Peyer's patch (tissue), 4 donors: ENCODE measurements at regions not wholly inside any gene's neighbourhood (a gene's known extent, or its start where the extent isn't known, plus 50 kb on each side); places are given as distances from the start of the nearest gene placed in this dataset.

ENCODE experiments used
- DNase-seq, 3 donors: peaks; one replicate each; pipeline ENCODE4 v3.0.0-alpha.2; 2017 to 2019
- H3K27ac ChIP-seq, 4 donors: fragments of 200-600 bp; sonication (generic); one replicate each; pipeline ENCODE4 v1.5.1; 2016 to 2019
- H3K27me3 ChIP-seq, 2 donors: fragments of 200-600 bp; sonication (generic); one replicate each; pipeline ENCODE4 v1.5.1; 2019
- H3K36me3 ChIP-seq, 3 donors: fragments of 200-600 bp; sonication (generic); one replicate each; pipeline ENCODE4 v1.5.1; 2016 to 2019
- H3K4me1 ChIP-seq, 4 donors: fragments of 200-600 bp; sonication (generic); one replicate each; pipeline ENCODE4 v1.5.1; 2016 to 2019
- H3K4me3 ChIP-seq, 4 donors: fragments of 200-600 bp; sonication (generic); 1 replicate in 3 of 4; 2 replicates in 1 of 4; pipeline ENCODE4 v1.5.1; 2016 to 2019; ENCODE audit warnings: mild to moderate bottlenecking in 1 of 4
- H3K9me3 ChIP-seq, 4 donors: fragments of 200-600 bp; sonication (generic); one replicate each; pipeline ENCODE4 v1.5.1; 2016 to 2019; ENCODE audit warnings: mild to moderate bottlenecking in 1 of 4
- POLR2A ChIP-seq, 2 donors: fragments of 450-650 bp; IDR thresholded peaks; one replicate each; pipeline ENCODE4 v1.5.1; 2017; ENCODE audit warnings: antibody characterized with exemption in 2 of 2, mild to moderate bottlenecking in 2 of 2, moderate library complexity in 2 of 2
- TF ChIP-seq, protein P1 (sequence below), 6 experiments: fragments of 450-650 bp in 4 of 6; fragments of 200-600 bp in 2 of 6; sonication (generic) in 1 of 6; IDR thresholded peaks; one replicate each; pipeline ENCODE4 v1.5.1; 2017 to 2019; ENCODE audit warnings: antibody characterized with exemption in 6 of 6, mild to moderate bottlenecking in 3 of 6, moderate library complexity in 1 of 6

DNA sequence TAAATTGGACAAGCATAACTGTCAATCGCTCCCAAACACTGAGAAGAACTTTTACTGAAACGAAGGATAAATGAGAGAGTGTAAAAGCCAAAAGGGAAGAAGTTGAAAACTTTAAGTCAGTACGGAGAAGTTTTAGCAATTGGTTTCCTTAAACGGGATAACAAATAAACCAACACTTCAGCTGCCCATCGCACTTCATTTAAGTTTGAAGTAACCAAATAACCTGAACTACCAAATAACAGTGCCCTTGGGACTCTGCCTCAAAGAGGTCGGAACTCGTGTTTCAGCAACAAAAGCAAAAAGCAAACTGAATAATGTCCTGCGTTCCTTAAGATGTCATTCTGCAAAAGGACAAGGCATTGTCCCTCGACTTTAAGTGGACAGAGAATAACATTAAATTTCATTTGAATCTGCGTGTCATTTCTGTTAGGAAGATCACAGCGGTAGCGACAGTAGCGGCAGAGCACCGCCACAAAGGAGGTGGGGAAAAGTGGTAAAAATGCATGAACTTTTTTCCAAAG lies 127.0 kb upstream of the C11orf58 start:
- H3K4me1 ChIP-seq: peaks cover 0 to 27% (median 2%) of the 10 kb centered on the region in 4 donors
- no peak for TF ChIP-seq POLR2A (IDR thresholded peaks at IDR 0.05)
- TF ChIP-seq, protein P1, sequence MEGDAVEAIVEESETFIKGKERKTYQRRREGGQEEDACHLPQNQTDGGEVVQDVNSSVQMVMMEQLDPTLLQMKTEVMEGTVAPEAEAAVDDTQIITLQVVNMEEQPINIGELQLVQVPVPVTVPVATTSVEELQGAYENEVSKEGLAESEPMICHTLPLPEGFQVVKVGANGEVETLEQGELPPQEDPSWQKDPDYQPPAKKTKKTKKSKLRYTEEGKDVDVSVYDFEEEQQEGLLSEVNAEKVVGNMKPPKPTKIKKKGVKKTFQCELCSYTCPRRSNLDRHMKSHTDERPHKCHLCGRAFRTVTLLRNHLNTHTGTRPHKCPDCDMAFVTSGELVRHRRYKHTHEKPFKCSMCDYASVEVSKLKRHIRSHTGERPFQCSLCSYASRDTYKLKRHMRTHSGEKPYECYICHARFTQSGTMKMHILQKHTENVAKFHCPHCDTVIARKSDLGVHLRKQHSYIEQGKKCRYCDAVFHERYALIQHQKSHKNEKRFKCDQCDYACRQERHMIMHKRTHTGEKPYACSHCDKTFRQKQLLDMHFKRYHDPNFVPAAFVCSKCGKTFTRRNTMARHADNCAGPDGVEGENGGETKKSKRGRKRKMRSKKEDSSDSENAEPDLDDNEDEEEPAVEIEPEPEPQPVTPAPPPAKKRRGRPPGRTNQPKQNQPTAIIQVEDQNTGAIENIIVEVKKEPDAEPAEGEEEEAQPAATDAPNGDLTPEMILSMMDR (IDR thresholded peaks at IDR 0.05): no peak
- no peaks in the 10 kb centered on the region for H3K9me3 ChIP-seq
- H3K36me3 ChIP-seq: no peaks in the 10 kb centered on the region
- peaks cover 0 to 13% of the 10 kb centered on the region in 2 donors for H3K27me3 ChIP-seq
- H3K4me3 ChIP-seq: peak overlapping the region in 2 of 4 donors; percentile 29 to 51
- no peak for DNase-seq
- no peak overlapping the region for H3K27ac ChIP-seq

- Histone ChIP-seq H3K27me3 (peaks cover 0 to 13% of the 10 kb centered on the region in 2 donors), H3K9me3 (no peaks in the 10 kb centered on the region)
Observed at GRCh38 chr11:16610738-16611388, 127.6 kb upstream of the C11orf58 start.

DNA sequence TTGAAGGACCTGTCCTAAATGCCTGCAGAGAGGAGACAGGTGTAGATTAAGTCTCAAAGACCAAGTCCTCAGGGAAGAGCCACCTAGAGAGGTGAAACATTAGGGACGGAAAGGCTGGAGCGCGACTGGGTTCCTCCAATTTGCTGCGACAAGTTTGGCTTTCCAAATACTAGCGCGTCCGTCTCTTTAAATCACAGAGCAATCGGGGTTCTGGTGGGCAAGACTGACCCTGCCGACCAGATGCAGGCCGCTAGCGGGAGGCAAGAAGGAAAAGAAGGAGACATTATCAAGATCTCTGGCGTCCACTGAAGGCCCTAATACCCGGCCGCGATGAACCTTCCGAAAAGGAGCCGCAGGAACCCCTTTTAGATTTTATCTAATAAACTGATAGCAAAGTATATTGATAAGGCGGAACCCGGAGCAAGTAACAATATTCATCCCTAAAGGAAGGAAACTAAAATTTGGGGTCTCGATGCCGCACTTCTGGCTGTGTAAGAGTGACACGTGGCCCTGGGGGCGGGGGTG lies 128.2 kb upstream of the C11orf58 start:
- Histone ChIP-seq H3K4me3 (no peak overlapping the region), H3K27ac (no peak overlapping the region), H3K4me1 (peaks cover 0 to 28% (median 2%) of the 10 kb centered on the region in 4 donors), H3K27me3 (peaks cover 0 to 13% of the 10 kb centered on the region in 2 donors), H3K9me3 (no peaks in the 10 kb centered on the region), H3K36me3 (no peaks in the 10 kb centered on the region)
- no peak for DNase-seq
- TF ChIP-seq POLR2A (IDR thresholded peaks at IDR 0.05): no peak
- TF ChIP-seq, protein P1 (IDR thresholded peaks at IDR 0.05): no peak

More at GRCh38 chr11:16610738-16611388, 127.6 kb upstream of the C11orf58 start:
- no peak overlapping the region for H3K27ac ChIP-seq
- H3K4me1 ChIP-seq: peaks cover 0 to 28% (median 2%) of the 10 kb centered on the region in 4 donors
- H3K4me3 ChIP-seq: peak overlapping the region in 1 of 4 donors; percentile 0
- peak in 1 of 3 donors; percentile 36 for DNase-seq
- no peaks in the 10 kb centered on the region for H3K36me3 ChIP-seq
- TF ChIP-seq, protein P1 (IDR thresholded peaks at IDR 0.05): no peak
- TF ChIP-seq POLR2A (IDR thresholded peaks at IDR 0.05): no peak

GRCh38 chr11:16609769-16610168 lies 128.7 kb upstream of the C11orf58 start:
- H3K4me3 ChIP-seq: no peak overlapping the region
- DNase-seq: no peak
- H3K27me3 ChIP-seq: peaks cover 0 to 13% of the 10 kb centered on the region in 2 donors
- H3K36me3 ChIP-seq: no peaks in the 10 kb centered on the region
- no peak overlapping the region for H3K27ac ChIP-seq
- peaks cover 0 to 28% (median 4%) of the 10 kb centered on the region in 4 donors for H3K4me1 ChIP-seq
- H3K9me3 ChIP-seq: no peaks in the 10 kb centered on the region
- TF ChIP-seq, protein P1 (IDR thresholded peaks at IDR 0.05): no peak
- TF ChIP-seq POLR2A (IDR thresholded peaks at IDR 0.05): no peak

DNA sequence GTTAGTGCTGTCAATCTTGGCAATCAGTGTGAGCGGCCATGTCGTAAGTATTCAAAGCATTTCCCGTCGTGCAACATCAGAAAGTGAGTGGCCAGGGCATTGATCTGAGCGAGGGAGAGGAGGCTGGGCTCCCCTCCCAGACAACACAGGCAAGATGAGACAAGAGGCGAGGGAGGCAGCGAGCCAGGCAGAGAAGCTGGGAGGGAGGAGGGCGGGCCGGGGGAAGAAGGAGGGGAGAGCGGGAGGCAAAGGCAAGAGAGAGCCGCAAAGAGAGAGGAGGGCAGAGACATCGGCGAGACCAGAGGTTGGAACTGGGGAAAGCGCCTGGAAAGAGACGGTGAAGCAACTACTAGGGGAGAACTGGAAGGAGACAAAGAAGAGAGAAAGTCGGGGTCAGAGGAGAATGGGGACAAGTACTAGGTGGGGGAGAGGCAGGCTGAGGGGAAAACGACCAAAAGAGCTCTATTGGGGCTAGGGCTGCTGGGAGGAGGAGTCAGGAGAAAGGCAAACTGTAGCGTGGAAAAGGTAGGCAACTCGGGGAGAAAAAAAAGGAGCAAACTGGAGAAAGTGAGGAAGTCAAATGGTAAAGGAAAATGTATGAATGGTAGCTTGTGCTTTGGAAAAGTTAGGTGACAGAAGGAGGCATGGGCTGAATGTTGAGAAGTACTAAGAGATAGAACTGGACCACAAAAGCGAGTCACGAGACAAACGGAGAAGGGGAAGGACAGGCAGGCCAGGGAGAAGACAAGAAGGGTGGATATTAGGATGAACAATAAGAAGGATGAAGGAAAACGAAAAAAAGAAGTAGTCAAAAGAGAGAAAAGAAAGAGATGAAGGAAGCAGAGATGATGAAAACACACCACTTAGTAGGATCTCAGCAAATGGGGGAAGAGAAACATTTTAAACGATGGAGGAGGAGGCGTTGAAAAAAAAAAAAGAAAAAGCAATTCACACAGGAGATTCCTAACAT lies 130.5 kb upstream of the C11orf58 start:
- TF ChIP-seq, protein P1 (IDR thresholded peaks at IDR 0.05): no peak
- peak in 1 of 2 donors; percentile 15 for TF ChIP-seq POLR2A (IDR thresholded peaks at IDR 0.05)
- peak overlapping the region; percentile 30 to 65 (median 56) for H3K4me3 ChIP-seq
- peak in 2 of 3 donors; percentile 61 to 65 for DNase-seq
- no peaks in the 10 kb centered on the region for H3K9me3 ChIP-seq
- peaks cover 0 to 27% (median 7%) of the 10 kb centered on the region in 4 donors for H3K4me1 ChIP-seq
- peak overlapping the region in 3 of 4 donors; percentile 60 to 86 (median 81) for H3K27ac ChIP-seq
- H3K36me3 ChIP-seq: no peaks in the 10 kb centered on the region
- H3K27me3 ChIP-seq: peaks cover 0 to 13% of the 10 kb centered on the region in 2 donors
